ENCODE measurements at regions not wholly inside any gene's neighbourhood (a gene's known extent, or its start where the extent isn't known, plus 50 kb on each side); places are given as distances from the start of the nearest gene placed in this dataset.

- no peak for TF ChIP-seq USF2 (IDR thresholded peaks at IDR 0.05; ENCODE audit: low read depth, low read length)
- no peak for TF ChIP-seq CTCF (conservative IDR thresholded peaks at IDR 0.05; ENCODE audit: low read depth, low read length)
- no peak for TF ChIP-seq RAD21 (IDR thresholded peaks at IDR 0.05; ENCODE audit: low read length)
- TF ChIP-seq POLR2A (IDR thresholded peaks at IDR 0.05; ENCODE audit: low read depth, low read length) = no peak
- TF ChIP-seq SMC3 (IDR thresholded peaks at IDR 0.05; ENCODE audit: low read depth, low read length) = no peak
- no peak for TF ChIP-seq MXI1 (IDR thresholded peaks at IDR 0.05; ENCODE audit: borderline replicate concordance, low read depth, low read length)
These were observed 514.2 kb downstream of the C6orf118 start for GRCh38 chr6:164795056-164795815.

All from IMR-90 (cell line).